Kidney epithelial cell (primary cell): ENCODE measurements at regions not wholly inside any gene's neighbourhood (a gene's known extent, or its start where the extent isn't known, plus 50 kb on each side); places are given as distances from the start of the nearest gene placed in this dataset.

Experiments
- DNase-seq: peaks from one replicate; pipeline ENCODE4 v3.0.0-alpha.2; 2010; ENCODE audit warnings: low read depth
- H3K27me3 ChIP-seq: 2 replicates; pipeline ENCODE4 v1.6.0; 2011; ENCODE audit warnings: low read length; ENCODE audit not compliant: control insufficient read depth, insufficient read depth
- H3K36me3 ChIP-seq: 2 replicates; pipeline ENCODE4 v1.5.1; 2011; ENCODE audit warnings: low read length; ENCODE audit not compliant: control insufficient read depth, insufficient read depth
- H3K4me3 ChIP-seq: 2 replicates; pipeline ENCODE4 v1.5.1; 2011; ENCODE audit warnings: low read depth, mild to moderate bottlenecking, control low read depth, low read length
- TF ChIP-seq, protein P1 (sequence below): IDR thresholded peaks from 2 replicates; pipeline ENCODE4 v1.5.1; 2011; ENCODE audit warnings: mild to moderate bottlenecking, moderate library complexity, low read length, control low read depth, inconsistent platforms; ENCODE audit not compliant: insufficient read depth, poor library complexity, severe bottlenecking

DNA sequence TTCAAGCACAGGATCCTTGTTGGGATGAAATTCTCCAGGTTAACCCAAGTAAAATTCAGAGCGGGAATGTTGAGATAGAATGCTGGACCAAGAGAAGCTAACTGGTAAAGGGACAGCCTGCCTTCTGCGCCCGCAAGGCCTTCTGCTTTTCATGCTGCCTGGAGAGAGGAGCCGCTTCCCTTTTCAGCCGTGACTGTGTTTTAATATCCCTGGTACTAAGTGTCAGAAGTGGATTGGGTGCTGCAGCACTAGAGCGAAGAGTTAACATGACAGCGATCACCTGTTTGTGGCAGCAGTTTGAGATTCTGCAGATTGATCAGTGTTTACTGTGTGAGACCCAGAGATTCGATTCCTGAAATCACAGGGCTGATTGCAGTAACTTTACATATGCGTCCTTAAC lies 197.4 kb upstream of the ZNF536 start:
- Histone ChIP-seq H3K36me3 (no peaks in the 10 kb centered on the region), H3K4me3 (no peak overlapping the region), H3K27me3 (no peaks in the 10 kb centered on the region)
- DNase-seq: no peak
- TF ChIP-seq, protein P1, sequence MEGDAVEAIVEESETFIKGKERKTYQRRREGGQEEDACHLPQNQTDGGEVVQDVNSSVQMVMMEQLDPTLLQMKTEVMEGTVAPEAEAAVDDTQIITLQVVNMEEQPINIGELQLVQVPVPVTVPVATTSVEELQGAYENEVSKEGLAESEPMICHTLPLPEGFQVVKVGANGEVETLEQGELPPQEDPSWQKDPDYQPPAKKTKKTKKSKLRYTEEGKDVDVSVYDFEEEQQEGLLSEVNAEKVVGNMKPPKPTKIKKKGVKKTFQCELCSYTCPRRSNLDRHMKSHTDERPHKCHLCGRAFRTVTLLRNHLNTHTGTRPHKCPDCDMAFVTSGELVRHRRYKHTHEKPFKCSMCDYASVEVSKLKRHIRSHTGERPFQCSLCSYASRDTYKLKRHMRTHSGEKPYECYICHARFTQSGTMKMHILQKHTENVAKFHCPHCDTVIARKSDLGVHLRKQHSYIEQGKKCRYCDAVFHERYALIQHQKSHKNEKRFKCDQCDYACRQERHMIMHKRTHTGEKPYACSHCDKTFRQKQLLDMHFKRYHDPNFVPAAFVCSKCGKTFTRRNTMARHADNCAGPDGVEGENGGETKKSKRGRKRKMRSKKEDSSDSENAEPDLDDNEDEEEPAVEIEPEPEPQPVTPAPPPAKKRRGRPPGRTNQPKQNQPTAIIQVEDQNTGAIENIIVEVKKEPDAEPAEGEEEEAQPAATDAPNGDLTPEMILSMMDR: no peak

DNA sequence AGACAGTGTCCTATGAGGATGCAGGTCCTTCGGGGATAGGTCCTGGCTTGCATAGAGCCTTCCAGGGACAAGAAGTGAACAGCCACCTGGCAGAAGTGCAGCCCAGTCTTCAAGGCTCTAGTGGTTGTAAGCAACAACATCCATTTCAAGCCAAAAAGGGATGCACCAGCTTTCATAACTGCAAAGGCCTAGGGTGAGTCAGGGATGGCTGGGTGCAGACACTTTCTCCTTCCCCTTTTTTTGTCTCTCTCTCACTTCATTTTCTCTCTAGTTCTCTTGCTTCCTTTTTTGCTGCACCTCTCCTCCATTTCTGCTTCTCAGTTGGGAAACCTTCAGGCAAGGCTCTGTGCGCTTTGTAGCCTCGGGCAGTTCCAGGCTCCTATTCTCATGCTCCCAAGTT lies 196.2 kb upstream of the ZNF536 start:
- TF ChIP-seq, protein P1: no peak
- no peak overlapping the region for H3K4me3 ChIP-seq
- DNase-seq: no peak
- H3K27me3 ChIP-seq: no peaks in the 10 kb centered on the region
- no peaks in the 10 kb centered on the region for H3K36me3 ChIP-seq

DNA sequence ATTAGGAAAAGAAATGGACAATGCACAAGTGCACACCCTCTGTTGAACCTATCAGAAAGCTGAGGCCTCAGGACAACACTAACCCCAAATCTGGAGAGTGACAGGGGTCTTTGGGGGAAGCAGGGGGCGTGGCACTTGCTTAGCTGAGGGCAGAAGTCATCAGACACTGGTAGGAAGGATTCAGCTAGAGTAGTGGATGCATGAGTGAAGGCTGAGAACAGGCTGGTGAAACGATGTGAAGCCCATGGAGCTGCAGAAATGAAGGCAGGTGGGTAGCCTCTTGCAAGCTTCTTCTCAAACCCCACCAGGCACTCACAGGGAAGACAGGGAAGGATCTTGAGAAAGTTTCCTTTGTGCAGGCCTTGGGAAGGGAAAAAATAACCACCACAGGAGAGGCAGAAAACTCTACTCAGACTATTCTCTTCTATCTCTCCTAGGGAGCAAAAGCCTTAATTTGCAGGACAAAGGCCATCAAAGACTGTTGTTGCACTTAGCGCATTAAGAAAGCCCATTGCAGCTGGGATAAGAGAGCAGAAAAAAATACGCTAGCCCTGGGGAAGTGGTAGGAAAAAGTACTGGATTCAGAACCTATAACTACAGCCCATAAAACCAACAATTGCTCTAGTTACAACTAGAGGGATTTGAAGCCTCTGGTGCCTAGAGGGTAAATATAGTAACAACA lies 193.3 kb upstream of the ZNF536 start:
- TF ChIP-seq, protein P1: no peak
- Histone ChIP-seq H3K36me3 (no peaks in the 10 kb centered on the region), H3K4me3 (no peak overlapping the region), H3K27me3 (no peaks in the 10 kb centered on the region)
- no peak for DNase-seq

DNA sequence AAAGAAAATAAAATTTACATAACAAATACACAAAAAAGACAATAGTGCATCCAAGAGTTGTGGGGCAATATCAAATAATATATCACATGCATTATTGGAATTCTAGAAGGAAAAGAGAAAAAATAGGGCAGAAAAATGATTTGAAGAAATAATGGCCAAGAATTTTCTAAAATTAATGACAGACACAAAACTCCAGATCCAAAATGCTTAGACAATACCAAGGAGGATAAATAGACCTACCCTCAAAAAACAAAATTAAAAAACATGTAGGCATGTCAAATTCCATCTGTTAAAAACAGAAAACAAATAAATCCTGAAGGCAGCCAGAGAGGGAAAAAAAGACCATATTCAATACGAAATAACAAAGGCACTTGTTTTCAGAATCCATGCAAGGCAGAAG lies 191.5 kb upstream of the ZNF536 start:
- TF ChIP-seq, protein P1: no peak
- H3K4me3 ChIP-seq: no peak overlapping the region
- no peaks in the 10 kb centered on the region for H3K36me3 ChIP-seq

DNA sequence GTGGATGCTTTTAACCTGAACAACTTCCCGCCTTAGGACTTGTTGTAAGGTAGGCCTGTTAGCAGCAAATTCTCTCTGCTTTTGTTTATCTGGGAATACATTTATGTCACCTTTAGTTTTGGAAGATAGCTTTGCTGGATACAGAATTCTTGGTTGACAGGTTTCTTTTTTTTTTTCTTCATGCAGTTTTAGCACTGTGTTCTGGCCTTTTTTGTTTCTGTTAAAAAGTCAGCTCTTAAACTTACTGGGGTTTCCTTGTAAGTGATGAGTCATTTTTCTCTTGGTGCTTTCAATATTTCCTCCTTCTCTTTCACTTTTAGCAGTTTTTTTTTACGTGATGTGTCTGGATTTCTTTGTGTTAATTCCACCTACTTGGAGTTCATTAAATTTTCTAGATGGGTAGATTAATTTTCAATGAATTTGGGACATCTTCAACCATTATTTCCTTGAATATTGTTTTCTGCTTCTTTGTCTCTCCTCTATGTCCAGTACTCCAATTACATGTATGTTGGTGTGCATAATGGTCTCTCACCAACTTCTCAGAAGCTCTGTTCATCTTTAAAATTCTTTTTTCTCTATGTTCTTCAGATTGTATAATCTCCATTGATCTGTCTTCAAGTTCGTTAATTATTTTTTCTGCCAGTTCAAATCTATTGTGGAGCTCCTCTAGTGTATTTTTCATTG lies 188.2 kb upstream of the ZNF536 start:
- no peak for DNase-seq
- H3K27me3 ChIP-seq: no peaks in the 10 kb centered on the region
- TF ChIP-seq, protein P1: no peak
- no peak overlapping the region for H3K4me3 ChIP-seq
- H3K36me3 ChIP-seq: no peaks in the 10 kb centered on the region

More for the DNA sequence above, 191.5 kb upstream of the ZNF536 start:
- H3K27me3 ChIP-seq: no peaks in the 10 kb centered on the region
- DNase-seq: no peak
